ENCODE measurements at regions not wholly inside any gene's neighbourhood (a gene's known extent, or its start where the extent isn't known, plus 50 kb on each side); places are given as distances from the start of the nearest gene placed in this dataset.

DNA sequence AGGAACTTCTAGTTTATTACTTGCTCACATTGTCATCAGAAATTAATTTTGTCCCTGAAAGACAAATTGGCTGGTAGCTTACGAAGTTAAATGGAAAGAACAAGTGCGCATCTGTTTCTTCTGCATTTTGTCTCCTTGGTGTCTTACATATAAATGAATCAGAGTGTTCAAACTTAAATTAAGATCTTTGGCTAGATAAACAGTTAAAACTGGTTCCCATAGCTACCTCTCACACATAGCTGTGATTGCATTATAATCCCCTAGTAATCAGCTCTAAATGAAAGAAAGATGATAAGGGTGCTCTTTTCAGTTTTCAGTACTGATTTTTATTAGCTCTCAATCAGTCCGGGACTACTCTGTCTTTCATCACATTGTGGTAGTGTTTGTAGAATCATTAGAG, 124.2 kb upstream of the LMO4 start:
- DNase-seq (no peak), ATAC-seq (ENCODE audit: low read depth) (no peak)
- Mint-ChIP-seq H3K9me3 (no peaks in the 10 kb centered on the region), H3K4me1 (peaks cover 9% of the 10 kb centered on the region), H3K4me3 (no peak overlapping the region), H3K27ac (no peak overlapping the region), H3K36me3 (ENCODE audit: low read depth) (no peaks in the 10 kb centered on the region), H3K27me3 (peaks cover 33% of the 10 kb centered on the region)
- CTCF ChIA-PET, result no interaction called here
- TF ChIP-seq, protein P1, sequence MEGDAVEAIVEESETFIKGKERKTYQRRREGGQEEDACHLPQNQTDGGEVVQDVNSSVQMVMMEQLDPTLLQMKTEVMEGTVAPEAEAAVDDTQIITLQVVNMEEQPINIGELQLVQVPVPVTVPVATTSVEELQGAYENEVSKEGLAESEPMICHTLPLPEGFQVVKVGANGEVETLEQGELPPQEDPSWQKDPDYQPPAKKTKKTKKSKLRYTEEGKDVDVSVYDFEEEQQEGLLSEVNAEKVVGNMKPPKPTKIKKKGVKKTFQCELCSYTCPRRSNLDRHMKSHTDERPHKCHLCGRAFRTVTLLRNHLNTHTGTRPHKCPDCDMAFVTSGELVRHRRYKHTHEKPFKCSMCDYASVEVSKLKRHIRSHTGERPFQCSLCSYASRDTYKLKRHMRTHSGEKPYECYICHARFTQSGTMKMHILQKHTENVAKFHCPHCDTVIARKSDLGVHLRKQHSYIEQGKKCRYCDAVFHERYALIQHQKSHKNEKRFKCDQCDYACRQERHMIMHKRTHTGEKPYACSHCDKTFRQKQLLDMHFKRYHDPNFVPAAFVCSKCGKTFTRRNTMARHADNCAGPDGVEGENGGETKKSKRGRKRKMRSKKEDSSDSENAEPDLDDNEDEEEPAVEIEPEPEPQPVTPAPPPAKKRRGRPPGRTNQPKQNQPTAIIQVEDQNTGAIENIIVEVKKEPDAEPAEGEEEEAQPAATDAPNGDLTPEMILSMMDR (IDR thresholded peaks at IDR 0.05), result no peak
- POLR2A ChIA-PET, result no interaction called here
- intact Hi-C loops (cut with micrococcal nuclease), result no loop called here

DNA sequence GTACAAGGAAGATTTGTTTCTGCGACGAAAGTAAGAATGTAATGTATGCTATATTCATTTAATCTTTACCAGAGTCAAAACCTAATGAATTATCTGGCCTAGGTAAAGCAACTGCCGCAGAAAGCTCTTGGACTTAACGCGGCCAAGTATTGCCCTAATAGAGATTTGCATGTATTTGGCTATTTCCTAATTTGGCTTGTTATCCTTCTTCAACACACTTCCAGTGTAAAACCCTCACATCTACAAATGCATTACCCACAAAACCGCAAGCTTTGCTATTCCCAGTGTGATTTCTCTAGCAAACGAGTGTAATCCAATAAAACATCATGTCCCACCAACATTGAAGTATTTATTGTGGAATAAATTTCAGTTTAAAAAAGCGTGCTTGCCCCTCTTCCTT, 123.8 kb upstream of the LMO4 start:
- ATAC-seq (ENCODE audit: low read depth) (no peak), DNase-seq (no peak)
- Mint-ChIP-seq H3K27ac (no peak overlapping the region), H3K27me3 (peaks cover 28% of the 10 kb centered on the region), H3K36me3 (ENCODE audit: low read depth) (no peaks in the 10 kb centered on the region), H3K9me3 (no peaks in the 10 kb centered on the region), H3K4me1 (peaks cover 9% of the 10 kb centered on the region), H3K4me3 (no peak overlapping the region)
- ChIA-PET CTCF (no interaction called here), POLR2A (no interaction called here)
- intact Hi-C loops (cut with micrococcal nuclease), result no loop called here
- TF ChIP-seq, protein P1 (IDR thresholded peaks at IDR 0.05), result no peak

DNA sequence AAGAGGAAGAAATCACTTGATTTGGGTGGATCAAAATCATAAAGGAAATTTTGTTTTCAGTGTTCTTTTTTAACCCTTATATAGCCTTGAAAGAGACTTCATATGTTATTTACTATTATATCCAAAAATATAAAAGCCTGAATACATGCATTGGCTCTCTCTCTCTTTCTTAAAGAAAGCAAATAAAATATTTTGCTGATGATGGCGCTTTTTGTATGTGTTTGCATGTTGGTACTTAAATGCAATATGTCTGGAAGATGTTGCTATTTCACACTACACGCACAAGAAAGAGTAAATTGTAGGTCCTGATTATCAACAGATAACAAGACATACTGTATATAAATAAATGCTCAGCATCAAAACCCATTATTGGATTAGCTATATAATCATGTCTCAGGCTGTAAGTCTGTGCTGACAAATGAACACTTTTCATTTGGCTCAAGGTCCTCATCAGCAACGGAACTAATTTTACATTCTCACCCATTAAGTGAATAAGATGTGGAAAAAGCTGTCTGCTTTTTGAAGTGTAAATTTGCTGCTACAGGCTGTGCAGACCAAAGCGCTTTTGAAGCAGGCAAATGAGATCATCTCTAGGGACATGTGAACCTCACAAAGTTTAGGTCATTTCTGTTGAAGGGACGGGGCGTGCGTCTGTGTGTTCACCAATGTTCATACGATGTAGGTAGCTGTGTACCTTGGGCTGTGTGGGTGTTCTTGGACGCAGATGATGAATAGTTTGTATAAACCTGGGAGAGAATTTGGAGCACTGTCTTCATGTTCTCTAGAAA, 122.4 kb upstream of the LMO4 start:
- DNase-seq (no peak), ATAC-seq (ENCODE audit: low read depth) (no peak)
- H3K27me3 Mint-ChIP-seq, result peaks cover 20% of the 10 kb centered on the region
- no peaks in the 10 kb centered on the region for H3K9me3 Mint-ChIP-seq
- H3K4me3 Mint-ChIP-seq, result no peak overlapping the region
- H3K4me1 Mint-ChIP-seq, result peaks cover 9% of the 10 kb centered on the region
- CTCF ChIA-PET, result no interaction called here
- H3K27ac Mint-ChIP-seq, result no peak overlapping the region
- POLR2A ChIA-PET, result no interaction called here
- intact Hi-C loops (cut with micrococcal nuclease), result no loop called here
- no peaks in the 10 kb centered on the region for H3K36me3 Mint-ChIP-seq (ENCODE audit: low read depth)
- TF ChIP-seq, protein P1 (IDR thresholded peaks at IDR 0.05), result no peak

DNA sequence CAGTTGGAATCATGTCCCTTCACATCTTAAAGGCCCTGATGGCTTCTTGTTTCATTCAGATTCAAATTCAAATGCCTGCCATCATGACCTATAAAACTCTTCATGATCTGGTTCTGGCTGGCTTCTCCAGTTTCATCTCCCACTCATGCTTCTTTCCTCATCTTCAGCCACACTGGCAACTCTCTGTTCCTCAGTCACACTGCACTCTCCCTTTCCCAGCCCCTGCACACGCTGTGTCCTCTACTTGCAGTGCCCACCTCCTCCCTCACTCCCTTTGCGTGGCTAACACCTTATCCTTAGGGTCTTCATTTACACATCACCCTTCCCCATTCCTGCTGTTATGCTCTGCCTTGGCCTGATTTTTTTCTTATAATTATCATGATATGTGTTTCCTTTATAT, 120.6 kb upstream of the LMO4 start:
- Mint-ChIP-seq H3K27ac (no peak overlapping the region), H3K27me3 (peaks cover 11% of the 10 kb centered on the region), H3K36me3 (ENCODE audit: low read depth) (no peaks in the 10 kb centered on the region), H3K9me3 (no peaks in the 10 kb centered on the region), H3K4me1 (no peaks in the 10 kb centered on the region), H3K4me3 (no peak overlapping the region)
- DNase-seq, result no peak
- TF ChIP-seq, protein P1 (IDR thresholded peaks at IDR 0.05), result no peak
- intact Hi-C loops (cut with micrococcal nuclease), result no loop called here
- no peak for ATAC-seq (ENCODE audit: low read depth)
- ChIA-PET POLR2A (no interaction called here), CTCF (no interaction called here)

DNA sequence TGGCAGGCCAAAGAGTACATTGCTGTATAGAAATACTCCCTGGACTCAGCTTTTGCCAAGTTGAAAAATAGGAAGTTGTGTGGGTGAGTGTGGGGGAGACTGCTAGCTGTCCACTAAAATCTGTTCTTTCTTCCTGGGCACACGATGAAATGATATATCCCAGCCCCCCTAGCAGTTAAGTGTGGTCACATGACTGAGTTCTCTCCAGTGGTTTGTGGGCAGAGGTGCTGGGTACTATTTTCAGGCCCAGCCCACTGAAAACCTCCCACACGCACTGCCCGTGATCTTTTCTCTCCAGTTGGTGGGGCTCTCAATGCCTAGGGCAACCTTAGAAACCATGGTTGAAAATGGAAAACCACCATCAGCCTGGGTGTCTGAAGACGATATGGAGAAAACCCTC, 119.7 kb upstream of the LMO4 start:
- H3K9me3 Mint-ChIP-seq, result no peaks in the 10 kb centered on the region
- ChIA-PET POLR2A (no interaction called here), CTCF (no interaction called here)

More for the DNA sequence above, 119.7 kb upstream of the LMO4 start:
- Mint-ChIP-seq H3K4me1 (no peaks in the 10 kb centered on the region), H3K36me3 (ENCODE audit: low read depth) (no peaks in the 10 kb centered on the region), H3K27me3 (peaks cover 8% of the 10 kb centered on the region), H3K27ac (no peak overlapping the region), H3K4me3 (no peak overlapping the region)
- TF ChIP-seq, protein P1 (IDR thresholded peaks at IDR 0.05), result no peak
- intact Hi-C loops (cut with micrococcal nuclease), result no loop called here
- no peak for ATAC-seq (ENCODE audit: low read depth)
- no peak for DNase-seq
